IMR-90 (cell line): ENCODE measurements at regions not wholly inside any gene's neighbourhood (a gene's known extent, or its start where the extent isn't known, plus 50 kb on each side); places are given as distances from the start of the nearest gene placed in this dataset.

ENCODE experiments used
- ATAC-seq: fragments of 200-7000 bp; cut with Tn5 transposase; 2 replicates; pipeline ENCODE4 v1.9.1; 2020; ENCODE audit warnings: low read depth, mild to moderate bottlenecking, moderate library complexity
- BruUV-seq: library from RNA; stranded (reverse); fragments of 400-500 nt; replicated peaks from 2 replicates; lab custom pipeline; 2021; lab: Mats Ljungman, UMichigan
- CTCF ChIA-PET: fragments of 300-600 bp; formaldehyde crosslinking; extraction: SDS; loops from one replicate; lab custom pipeline; 2021; ENCODE audit warnings: antibody characterized with exemption; lab: Yijun Ruan, JAX
- POLR2A ChIA-PET: fragments of 300-600 bp; sonication (Branson Sonifier 250); formaldehyde crosslinking; loops from one replicate; lab custom pipeline; 2022; ENCODE audit warnings: antibody characterized with exemption; ENCODE audit not compliant: unreplicated experiment; lab: Charles Lee
- DNase-seq: peaks from one replicate; pipeline ENCODE4 v3.0.0; 2013
- H2AFZ ChIP-seq: replicated peaks from 2 replicates; pipeline ENCODE3; 2013; ENCODE audit warnings: low read length, mild to moderate bottlenecking; ENCODE audit not compliant: poor library complexity
- H2AK5ac ChIP-seq: 2 replicates; pipeline ENCODE4 v1.6.1; 2013; ENCODE audit warnings: low read depth, low read length, inconsistent platforms
- H2AK9ac ChIP-seq: replicated peaks from 2 replicates; pipeline ENCODE3; 2013; ENCODE audit warnings: mild to moderate bottlenecking, low read depth, low read length, moderate library complexity; ENCODE audit not compliant: poor library complexity
- H2BK120ac ChIP-seq: 2 replicates; pipeline ENCODE4 v1.6.1; 2013; ENCODE audit warnings: low read depth, low read length, inconsistent platforms
- H2BK15ac ChIP-seq: 3 replicates; pipeline ENCODE4 v1.6.1; 2013; ENCODE audit warnings: low read depth, low read length, inconsistent platforms
- H2BK20ac ChIP-seq: 2 replicates; pipeline ENCODE4 v1.6.1; 2013; ENCODE audit warnings: low read depth, mild to moderate bottlenecking, inconsistent platforms, low read length, moderate library complexity
- H2BK5ac ChIP-seq: 2 replicates; pipeline ENCODE4 v1.6.1; 2013; ENCODE audit warnings: mild to moderate bottlenecking, low read depth, low read length, inconsistent platforms; ENCODE audit not compliant: poor library complexity, severe bottlenecking
- H3K14ac ChIP-seq: replicated peaks from 2 replicates; pipeline ENCODE4 v1.6.1; 2013; ENCODE audit warnings: low read depth, low read length, inconsistent platforms
- H3K18ac ChIP-seq: 2 replicates; pipeline ENCODE4 v1.6.1; 2013; ENCODE audit warnings: low read depth, low read length, control low read depth
- H3K23ac ChIP-seq: 2 replicates; pipeline ENCODE4 v1.6.1; 2013; ENCODE audit warnings: low read depth, low read length, inconsistent platforms
- H3K27ac ChIP-seq: 2 replicates; pipeline ENCODE4 v1.5.1; 2013; ENCODE audit warnings: mild to moderate bottlenecking, control low read depth, low read length; ENCODE audit not compliant: insufficient read depth
- H3K27me3 ChIP-seq: 2 replicates; pipeline ENCODE4 v1.6.1; 2013; ENCODE audit warnings: low read length; ENCODE audit not compliant: control insufficient read depth, insufficient read depth
- H3K36me3 ChIP-seq: 2 replicates; pipeline ENCODE4 v1.6.1; 2013; ENCODE audit warnings: low read length, mixed read lengths; ENCODE audit not compliant: control insufficient read depth, insufficient read depth
- H3K4ac ChIP-seq: 2 replicates; pipeline ENCODE4 v1.6.1; 2013; ENCODE audit warnings: low read depth, low read length, inconsistent platforms
- H3K4me1 ChIP-seq: 2 replicates; pipeline ENCODE4 v1.6.1; 2013; ENCODE audit warnings: low read length, mixed read lengths; ENCODE audit not compliant: control insufficient read depth, insufficient read depth
- H3K4me2 ChIP-seq: 2 replicates; pipeline ENCODE4 v1.6.1; 2013; ENCODE audit warnings: low read depth, mild to moderate bottlenecking, control low read depth, low read length, moderate library complexity
- H3K4me3 ChIP-seq: 2 replicates; pipeline ENCODE4 v1.5.1; 2013; ENCODE audit warnings: low read depth, mild to moderate bottlenecking, control low read depth, low read length, moderate library complexity; ENCODE audit not compliant: insufficient read depth
- H3K56ac ChIP-seq: 2 replicates; pipeline ENCODE4 v1.6.1; 2013; ENCODE audit warnings: low read length, inconsistent platforms; ENCODE audit not compliant: insufficient read depth; ENCODE audit errors: extremely low read depth
- H3K79me1 ChIP-seq, 2 experiments: 2 replicates each; pipeline ENCODE4 v1.6.1; 2013; ENCODE audit warnings: low read length in 2 of 2, inconsistent platforms in 1 of 2, low read depth in 1 of 2
- H3K9ac ChIP-seq: 2 replicates; pipeline ENCODE4 v1.6.1; 2013; ENCODE audit warnings: low read depth, low read length, control low read depth
- H3K9me1 ChIP-seq: 2 replicates; pipeline ENCODE4 v1.6.1; 2013; ENCODE audit warnings: low read length, inconsistent platforms; ENCODE audit not compliant: insufficient read depth
- H3K9me3 ChIP-seq: 2 replicates; pipeline ENCODE4 v1.6.1; 2013; ENCODE audit warnings: low read length; ENCODE audit not compliant: control insufficient read depth, insufficient read depth
- H4K20me1 ChIP-seq: 2 replicates; pipeline ENCODE4 v1.6.1; 2013; ENCODE audit warnings: low read length, inconsistent platforms; ENCODE audit not compliant: insufficient read depth
- H4K5ac ChIP-seq: 2 replicates; pipeline ENCODE4 v1.6.1; 2013; ENCODE audit warnings: mild to moderate bottlenecking, low read depth, low read length, control low read depth
- H4K8ac ChIP-seq, 2 experiments: 2 replicates each; pipeline ENCODE4 v1.6.1; 2013; ENCODE audit warnings: low read depth in 2 of 2, low read length in 2 of 2, control low read depth in 1 of 2, inconsistent platforms in 1 of 2
- H4K91ac ChIP-seq: 2 replicates; pipeline ENCODE4 v1.6.1; 2013; ENCODE audit warnings: low read depth, low read length, inconsistent platforms; ENCODE audit not compliant: insufficient read depth
- BHLHE40 ChIP-seq: fragments of 150-350 bp; IDR thresholded peaks from 2 replicates; pipeline ENCODE4 v1.6.1; 2016; ENCODE audit warnings: mild to moderate bottlenecking, low read depth, low read length
- CEBPB ChIP-seq: IDR thresholded peaks from 2 replicates; pipeline ENCODE4 v1.6.1; 2012; ENCODE audit warnings: low read depth, low read length, improper control_type of control experiment
- CHD1 ChIP-seq: IDR thresholded peaks from 2 replicates; pipeline ENCODE4 v1.6.1; 2012; ENCODE audit warnings: low read depth, low read length, improper control_type of control experiment
- FOS ChIP-seq: fragments of 150-350 bp; IDR thresholded peaks from 2 replicates; pipeline ENCODE4 v1.6.1; 2016; ENCODE audit warnings: low read depth, low read length
- MAFK ChIP-seq: IDR thresholded peaks from 2 replicates; pipeline ENCODE4 v1.6.1; 2012; ENCODE audit warnings: low read depth, low read length, improper control_type of control experiment
- MAZ ChIP-seq: IDR thresholded peaks from 2 replicates; pipeline ENCODE4 v1.6.1; 2012; ENCODE audit warnings: low read depth, mild to moderate bottlenecking, low read length, improper control_type of control experiment, moderate library complexity, borderline replicate concordance
- MXI1 ChIP-seq: IDR thresholded peaks from 2 replicates; pipeline ENCODE4 v1.6.1; 2012; ENCODE audit warnings: low read depth, mild to moderate bottlenecking, low read length, moderate library complexity, borderline replicate concordance
- NFE2L2 ChIP-seq: fragments of 150-350 bp; IDR thresholded peaks from 2 replicates; pipeline ENCODE4 v1.6.1; 2016; ENCODE audit warnings: low read depth, mild to moderate bottlenecking, low read length
- POLR2A ChIP-seq: IDR thresholded peaks from 2 replicates; pipeline ENCODE4 v1.6.1; 2012; ENCODE audit warnings: mild to moderate bottlenecking, low read depth, low read length
- RAD21 ChIP-seq: IDR thresholded peaks from 2 replicates; pipeline ENCODE4 v1.6.1; 2012; ENCODE audit warnings: low read length, improper control_type of control experiment
- RCOR1 ChIP-seq: IDR thresholded peaks from 2 replicates; pipeline ENCODE4 v1.6.1; 2012; ENCODE audit warnings: mild to moderate bottlenecking, low read length, improper control_type of control experiment; ENCODE audit not compliant: insufficient replicate concordance
- RFX5 ChIP-seq: IDR thresholded peaks from 2 replicates; pipeline ENCODE4 v1.8.0; 2012; ENCODE audit warnings: low read depth, mild to moderate bottlenecking, low read length, moderate library complexity
- SMC3 ChIP-seq: fragments of 150-350 bp; IDR thresholded peaks from 2 replicates; pipeline ENCODE4 v1.6.1; 2016; ENCODE audit warnings: low read depth, mild to moderate bottlenecking, antibody characterized with exemption, low read length, moderate library complexity
- WGBS, 2 experiments: methylation state at CpG; one replicate each; pipeline versions ENCODE4 v1.1.5 to v1.1.7; 2013; ENCODE audit warnings: missing lambda C conversion rate in 2 of 2; ENCODE audit not compliant: insufficient read length in 1 of 2; ENCODE audit errors: extremely low coverage in 2 of 2; 5-methylcytosine and 5-hydroxymethylcytosine counted together
- dilution Hi-C: fragments of 300-500 bp; cut with HindIII; formaldehyde crosslinking; loops from one replicate; pipeline ENCODE4 v1.14.3; 2018; ENCODE audit warnings: low sequenced_read_pairs; ENCODE audit not compliant: unreplicated experiment
- in situ Hi-C: fragments of 300-500 bp; cut with MboI; formaldehyde crosslinking; loops from 3 replicates; pipeline ENCODE4 v1.14.3; 2019; ENCODE audit warnings: low sequenced_read_pairs, inconsistent platforms, mixed read lengths
- intact Hi-C: fragments of 100-400 bp; cut with micrococcal nuclease; formaldehyde crosslinking; loops from 2 replicates; pipeline ENCODE4 v1.10.0; 2022
- TF ChIP-seq, protein P1 (sequence below): fragments of 150-350 bp; IDR thresholded peaks from 2 replicates; pipeline ENCODE4 v1.6.1; 2016; ENCODE audit warnings: low read depth, mild to moderate bottlenecking, low read length, moderate library complexity, borderline replicate concordance
- TF ChIP-seq, protein P2 (sequence below): fragments of 150-350 bp; IDR thresholded peaks from 2 replicates; pipeline ENCODE4 v1.6.1; 2017; ENCODE audit warnings: mild to moderate bottlenecking, antibody characterized with exemption, low read length, low read depth
- TF ChIP-seq, protein P3 (sequence below): conservative IDR thresholded peaks from 2 replicates; pipeline ENCODE4 v1.5.1; 2012; ENCODE audit warnings: mild to moderate bottlenecking, low read depth, low read length, improper control_type of control experiment

DNA sequence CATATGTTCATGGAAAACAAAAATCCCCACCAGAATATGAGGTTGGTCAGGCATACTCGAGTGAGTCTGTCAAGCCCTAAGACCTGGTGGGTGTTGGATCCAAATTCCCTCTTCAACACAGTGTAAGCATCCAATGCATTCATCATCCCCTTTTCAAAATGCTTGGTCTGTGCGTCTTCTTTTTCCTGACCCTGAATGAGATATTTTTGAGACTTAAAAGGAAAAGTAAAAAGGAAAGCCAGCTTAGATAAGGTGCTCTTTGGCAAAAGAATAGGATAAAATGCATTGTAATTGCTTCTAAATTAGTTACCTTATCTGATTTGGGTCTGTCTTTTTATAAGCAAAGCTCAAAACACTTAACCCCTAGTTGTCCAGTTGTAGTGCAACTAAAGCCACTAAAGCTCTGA, 331.5 kb downstream of the PTEN start:
- H3K4me3 ChIP-seq, result no peak overlapping the region
- ATAC-seq (no peak), DNase-seq (peak; percentile 41)
- H2BK5ac ChIP-seq, result no peak overlapping the region
- in situ Hi-C loops (no loop called here), intact Hi-C loops (no loop called here), dilution Hi-C loops (no loop called here)
- no CpG with 5 or more reads among the region's 2 CpGs for WGBS, 2 experiments
- no peak overlapping the region for H3K9ac ChIP-seq
- peaks cover 2% of the 10 kb centered on the region; the same call in 1 of the 2 replicates for H3K4me1 ChIP-seq
- no peak overlapping the region for H2BK15ac ChIP-seq
- no peak overlapping the region for H4K5ac ChIP-seq
- BruUV-seq, result no TSS peak
- H3K9me1 ChIP-seq, result no peaks in the 10 kb centered on the region
- H3K36me3 ChIP-seq, result no peaks in the 10 kb centered on the region
- no peak overlapping the region for H2AK9ac ChIP-seq
- H4K20me1 ChIP-seq, result no peaks in the 10 kb centered on the region
- no peak overlapping the region for H2BK120ac ChIP-seq
- no peak overlapping the region for H2AK5ac ChIP-seq
- no peak overlapping the region for H4K8ac ChIP-seq
- POLR2A ChIA-PET, result no interaction called here
- no peak overlapping the region for H4K91ac ChIP-seq
- no peak overlapping the region for H3K18ac ChIP-seq
- H2AFZ ChIP-seq, result no peak overlapping the region
- H3K4ac ChIP-seq, result no peak overlapping the region
- TF ChIP-seq MXI1, result no peak
- TF ChIP-seq RAD21, result no peak
- TF ChIP-seq, protein P1, sequence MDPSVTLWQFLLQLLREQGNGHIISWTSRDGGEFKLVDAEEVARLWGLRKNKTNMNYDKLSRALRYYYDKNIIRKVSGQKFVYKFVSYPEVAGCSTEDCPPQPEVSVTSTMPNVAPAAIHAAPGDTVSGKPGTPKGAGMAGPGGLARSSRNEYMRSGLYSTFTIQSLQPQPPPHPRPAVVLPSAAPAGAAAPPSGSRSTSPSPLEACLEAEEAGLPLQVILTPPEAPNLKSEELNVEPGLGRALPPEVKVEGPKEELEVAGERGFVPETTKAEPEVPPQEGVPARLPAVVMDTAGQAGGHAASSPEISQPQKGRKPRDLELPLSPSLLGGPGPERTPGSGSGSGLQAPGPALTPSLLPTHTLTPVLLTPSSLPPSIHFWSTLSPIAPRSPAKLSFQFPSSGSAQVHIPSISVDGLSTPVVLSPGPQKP, result no peak
- TF ChIP-seq MAFK, result no peak
- TF ChIP-seq RFX5, result no peak
- TF ChIP-seq NFE2L2, result no peak
- TF ChIP-seq CHD1, result no peak
- TF ChIP-seq RCOR1, result no peak
- TF ChIP-seq, protein P2, sequence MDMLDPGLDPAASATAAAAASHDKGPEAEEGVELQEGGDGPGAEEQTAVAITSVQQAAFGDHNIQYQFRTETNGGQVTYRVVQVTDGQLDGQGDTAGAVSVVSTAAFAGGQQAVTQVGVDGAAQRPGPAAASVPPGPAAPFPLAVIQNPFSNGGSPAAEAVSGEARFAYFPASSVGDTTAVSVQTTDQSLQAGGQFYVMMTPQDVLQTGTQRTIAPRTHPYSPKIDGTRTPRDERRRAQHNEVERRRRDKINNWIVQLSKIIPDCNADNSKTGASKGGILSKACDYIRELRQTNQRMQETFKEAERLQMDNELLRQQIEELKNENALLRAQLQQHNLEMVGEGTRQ, result no peak
- no peak for TF ChIP-seq FOS
- no peak for TF ChIP-seq CEBPB
- TF ChIP-seq SMC3, result no peak
- TF ChIP-seq MAZ, result no peak
- TF ChIP-seq, protein P3, sequence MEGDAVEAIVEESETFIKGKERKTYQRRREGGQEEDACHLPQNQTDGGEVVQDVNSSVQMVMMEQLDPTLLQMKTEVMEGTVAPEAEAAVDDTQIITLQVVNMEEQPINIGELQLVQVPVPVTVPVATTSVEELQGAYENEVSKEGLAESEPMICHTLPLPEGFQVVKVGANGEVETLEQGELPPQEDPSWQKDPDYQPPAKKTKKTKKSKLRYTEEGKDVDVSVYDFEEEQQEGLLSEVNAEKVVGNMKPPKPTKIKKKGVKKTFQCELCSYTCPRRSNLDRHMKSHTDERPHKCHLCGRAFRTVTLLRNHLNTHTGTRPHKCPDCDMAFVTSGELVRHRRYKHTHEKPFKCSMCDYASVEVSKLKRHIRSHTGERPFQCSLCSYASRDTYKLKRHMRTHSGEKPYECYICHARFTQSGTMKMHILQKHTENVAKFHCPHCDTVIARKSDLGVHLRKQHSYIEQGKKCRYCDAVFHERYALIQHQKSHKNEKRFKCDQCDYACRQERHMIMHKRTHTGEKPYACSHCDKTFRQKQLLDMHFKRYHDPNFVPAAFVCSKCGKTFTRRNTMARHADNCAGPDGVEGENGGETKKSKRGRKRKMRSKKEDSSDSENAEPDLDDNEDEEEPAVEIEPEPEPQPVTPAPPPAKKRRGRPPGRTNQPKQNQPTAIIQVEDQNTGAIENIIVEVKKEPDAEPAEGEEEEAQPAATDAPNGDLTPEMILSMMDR, result no peak
- no peak for TF ChIP-seq BHLHE40
- TF ChIP-seq POLR2A, result no peak
- H3K9me3 ChIP-seq, result no peaks in the 10 kb centered on the region
- no peaks in the 10 kb centered on the region for H3K27me3 ChIP-seq
- CTCF ChIA-PET, result no interaction called here
- H3K23ac ChIP-seq, result no peak overlapping the region
- no peak overlapping the region for H2BK20ac ChIP-seq
- H3K14ac ChIP-seq, result no peak overlapping the region
- no peak overlapping the region for H3K56ac ChIP-seq
- no peaks in the 10 kb centered on the region for H3K79me1 ChIP-seq
- H3K27ac ChIP-seq, result no peak overlapping the region
- H3K4me2 ChIP-seq, result no peak overlapping the region
